H1 (cell line): ENCODE measurements at regions not wholly inside any gene's neighbourhood (a gene's known extent, or its start where the extent isn't known, plus 50 kb on each side); places are given as distances from the start of the nearest gene placed in this dataset.

ENCODE experiments used
- CTCF ChIA-PET: fragments of 300-600 bp; sonication (Branson Sonifier 250); formaldehyde crosslinking; loops from one replicate; lab custom pipeline; 2021; ENCODE audit not compliant: partially characterized antibody; lab: Charles Lee
- POLR2A ChIA-PET: fragments of 300-600 bp; sonication (Branson Sonifier 250); formaldehyde crosslinking; loops from one replicate; lab custom pipeline; 2021; ENCODE audit warnings: inconsistent platforms; ENCODE audit not compliant: partially characterized antibody; lab: Charles Lee
- DNase-seq, 2 experiments: peaks; one replicate each; pipeline versions ENCODE4 v3.0.0 to v3.0.0-alpha.2; 2010 to 2022; ENCODE audit warnings: low spot score in 2 of 2, low read depth in 1 of 2, mixed read lengths in 1 of 2
- FAIRE-seq: peaks from 2 replicates; lab custom pipeline; 2011; peaks lifted over from hg19 to GRCh38; lab: Jason Lieb, UNC
- H2AFZ ChIP-seq: 2 replicates; pipeline ENCODE4 v1.8.1; 2012; ENCODE audit warnings: low read length, inconsistent platforms
- H2AK5ac ChIP-seq: 2 replicates; pipeline ENCODE4 v1.6.1; 2013; ENCODE audit warnings: low read depth, low read length
- H2BK120ac ChIP-seq: replicated peaks from 2 replicates; pipeline ENCODE3; 2013; ENCODE audit warnings: low read depth, low read length, inconsistent platforms
- H2BK12ac ChIP-seq: 2 replicates; pipeline ENCODE4 v1.6.1; 2013; ENCODE audit warnings: low read depth, low read length
- H2BK15ac ChIP-seq: 2 replicates; pipeline ENCODE4 v1.6.1; 2013; ENCODE audit warnings: low read length
- H2BK20ac ChIP-seq: 2 replicates; pipeline ENCODE4 v1.6.1; 2013; ENCODE audit warnings: low read length
- H2BK5ac ChIP-seq: 2 replicates; pipeline ENCODE4 v1.6.1; 2013; ENCODE audit warnings: low read depth, low read length
- H3K14ac ChIP-seq: 2 replicates; pipeline ENCODE4 v1.6.1; 2013; ENCODE audit warnings: inconsistent platforms; ENCODE audit not compliant: insufficient read length
- H3K18ac ChIP-seq: 2 replicates; pipeline ENCODE4 v1.6.1; 2013; ENCODE audit warnings: low read length; ENCODE audit errors: extremely low read depth
- H3K23ac ChIP-seq: 2 replicates; pipeline ENCODE4 v1.6.1; 2013; ENCODE audit warnings: inconsistent platforms; ENCODE audit not compliant: insufficient read length
- H3K23me2 ChIP-seq: 2 replicates; pipeline ENCODE4 v1.6.1; 2013; ENCODE audit warnings: low read depth, low read length
- H3K27ac ChIP-seq: 2 replicates; pipeline ENCODE4 v1.6.1; 2011; ENCODE audit warnings: low read depth, low read length, inconsistent platforms
- H3K27me3 ChIP-seq, 4 experiments: replicated peaks in 1 of 4; 1 replicate in 1 of 4; 2 replicates in 3 of 4; pipeline versions ENCODE4 v1.6.1 to v1.8.1; 2011 to 2013; ENCODE audit warnings: low read length in 3 of 4, mild to moderate bottlenecking in 3 of 4, inconsistent platforms in 2 of 4, mixed read lengths in 2 of 4, moderate library complexity in 1 of 4; ENCODE audit not compliant: control insufficient read depth in 3 of 4, insufficient read depth in 3 of 4; ENCODE audit errors: extremely low read depth in 1 of 4
- H3K36me3 ChIP-seq, 4 experiments: 2 replicates each; pipeline versions ENCODE4 v1.6.1 to v1.8.1; 2011 to 2013; ENCODE audit warnings: mild to moderate bottlenecking in 4 of 4, low read length in 3 of 4, moderate library complexity in 2 of 4, control low read depth in 1 of 4, inconsistent platforms in 1 of 4; ENCODE audit not compliant: insufficient read depth in 4 of 4, control insufficient read depth in 2 of 4
- H3K4ac ChIP-seq: replicated peaks from 2 replicates; pipeline ENCODE3; 2013; ENCODE audit warnings: low read length, low read depth, mixed read lengths, inconsistent platforms; ENCODE audit not compliant: insufficient read length
- H3K4me1 ChIP-seq, 4 experiments: replicated peaks in 1 of 4; 1 replicate in 1 of 4; 2 replicates in 3 of 4; pipeline versions ENCODE4 v1.6.1 to v1.8.1; 2011 to 2013; ENCODE audit warnings: low read length in 3 of 4, inconsistent platforms in 2 of 4, mixed read lengths in 1 of 4; ENCODE audit not compliant: insufficient read depth in 4 of 4, control insufficient read depth in 3 of 4
- H3K4me2 ChIP-seq, 2 experiments: 2 replicates each; pipeline versions ENCODE4 v1.6.1 to v1.8.1; 2011 to 2013; ENCODE audit warnings: low read depth in 2 of 2, low read length in 2 of 2, control low read depth in 1 of 2, inconsistent platforms in 1 of 2, mild to moderate bottlenecking in 1 of 2; ENCODE audit not compliant: insufficient read depth in 1 of 2
- H3K4me3 ChIP-seq, 4 experiments: fragments of 200-600, 300-600 bp in 1 of 4; sonication (generic), shearing (Covaris generic), sonication (Bioruptor Twin) in 1 of 4; 2 replicates each; pipeline versions ENCODE4 v1.5.1 to v1.8.1; 2011 to 2016; ENCODE audit warnings: low read length in 4 of 4, low read depth in 3 of 4, control low read depth in 2 of 4, inconsistent platforms in 2 of 4, mild to moderate bottlenecking in 2 of 4, mixed read lengths in 1 of 4, moderate library complexity in 1 of 4; ENCODE audit not compliant: insufficient read depth in 2 of 4; ENCODE audit errors: extremely low read depth in 1 of 4
- H3K56ac ChIP-seq: replicated peaks from 2 replicates; pipeline ENCODE3; 2013; ENCODE audit warnings: low read depth, mild to moderate bottlenecking, mixed read lengths, low read length, inconsistent platforms; ENCODE audit not compliant: insufficient read length
- H3K79me1 ChIP-seq: 2 replicates; pipeline ENCODE4 v1.6.1; 2013; ENCODE audit warnings: low read depth, low read length, control low read depth
- H3K79me2 ChIP-seq, 2 experiments: 2 replicates each; pipeline versions ENCODE4 v1.6.1 to v1.8.1; 2012 to 2013; ENCODE audit warnings: low read length in 2 of 2, mild to moderate bottlenecking in 2 of 2, inconsistent platforms in 1 of 2; ENCODE audit not compliant: insufficient read depth in 2 of 2, control insufficient read depth in 1 of 2
- H3K9ac ChIP-seq, 4 experiments: replicated peaks in 1 of 4; 1 replicate in 1 of 4; 2 replicates in 3 of 4; pipeline versions ENCODE4 v1.6.1 to v1.8.1; 2011 to 2013; ENCODE audit warnings: low read depth in 3 of 4, low read length in 3 of 4, control low read depth in 2 of 4, mild to moderate bottlenecking in 2 of 4, moderate library complexity in 2 of 4, inconsistent platforms in 1 of 4; ENCODE audit errors: extremely low read depth in 1 of 4
- H3K9me3 ChIP-seq, 2 experiments: 2 replicates each; pipeline versions ENCODE4 v1.6.1 to v1.8.1; 2012 to 2013; ENCODE audit warnings: mild to moderate bottlenecking in 2 of 2, moderate library complexity in 2 of 2, control low read depth in 1 of 2, inconsistent platforms in 1 of 2, low read depth in 1 of 2, low read length in 1 of 2, mixed read lengths in 1 of 2; ENCODE audit not compliant: insufficient read depth in 2 of 2
- H4K20me1 ChIP-seq, 2 experiments: replicated peaks in 1 of 2; 2 replicates each; pipeline versions ENCODE3 to v1.8.1; 2011 to 2013; ENCODE audit warnings: inconsistent platforms in 2 of 2, low read length in 2 of 2, mild to moderate bottlenecking in 1 of 2; ENCODE audit not compliant: insufficient read depth in 2 of 2, control insufficient read depth in 1 of 2
- H4K5ac ChIP-seq: 2 replicates; pipeline ENCODE4 v1.6.1; 2013; ENCODE audit warnings: low read length, low read depth, mixed read lengths, inconsistent platforms; ENCODE audit not compliant: insufficient read length
- H4K8ac ChIP-seq: 2 replicates; pipeline ENCODE4 v1.8.0; 2013; ENCODE audit warnings: mild to moderate bottlenecking, moderate library complexity, low read length, inconsistent platforms; ENCODE audit not compliant: insufficient read depth; ENCODE audit errors: extremely low read depth
- H4K91ac ChIP-seq: replicated peaks from 2 replicates; pipeline ENCODE3; 2013; ENCODE audit warnings: low read length, mixed read lengths, inconsistent platforms; ENCODE audit not compliant: insufficient read length
- EP300 ChIP-seq, 2 experiments: IDR thresholded peaks; 1 replicate in 1 of 2; 2 replicates in 1 of 2; pipeline ENCODE4 v1.6.1; 2011 to 2012; ENCODE audit warnings: low read depth in 2 of 2, low read length in 2 of 2, mild to moderate bottlenecking in 2 of 2, borderline replicate concordance in 1 of 2, inconsistent platforms in 1 of 2, moderate library complexity in 1 of 2
- GABPA ChIP-seq: IDR thresholded peaks from 2 replicates; pipeline ENCODE4 v1.6.1; 2011; ENCODE audit warnings: mild to moderate bottlenecking, low read length, moderate library complexity, borderline replicate concordance; ENCODE audit not compliant: insufficient read depth
- HDAC2 ChIP-seq, 2 experiments: fragments of 300-600 bp in 1 of 2; sonication (generic) in 1 of 2; IDR thresholded peaks; 2 replicates each; pipeline ENCODE4 v1.6.1; 2011 to 2012; ENCODE audit warnings: low read depth in 2 of 2, low read length in 2 of 2, mild to moderate bottlenecking in 2 of 2, moderate library complexity in 2 of 2, borderline replicate concordance in 1 of 2, inconsistent platforms in 1 of 2
- MAFK ChIP-seq: IDR thresholded peaks from 2 replicates; pipeline ENCODE4 v1.6.1; 2012; ENCODE audit warnings: low read depth, mild to moderate bottlenecking, improper control_type of control experiment, low read length
- YY1 ChIP-seq: IDR thresholded peaks from 2 replicates; pipeline ENCODE4 v1.6.1; 2011; ENCODE audit warnings: low read depth, mild to moderate bottlenecking, low read length
- WGBS, 2 experiments: shearing (Covaris generic) in 1 of 2; methylation state at CpG; one replicate each; pipeline versions ENCODE4 v1.1.6 to v1.1.7; 2013 to 2015; ENCODE audit warnings: low lambda C conversion rate in 2 of 2, mixed read lengths in 2 of 2, inconsistent platforms in 1 of 2, low coverage in 1 of 2, missing lambda C conversion rate in 1 of 2; ENCODE audit not compliant: insufficient replicate concordance in 2 of 2, insufficient coverage in 1 of 2, insufficient read length in 1 of 2; ENCODE audit errors: extremely low coverage in 1 of 2, missing lambda C conversion rate in 1 of 2; 5-methylcytosine and 5-hydroxymethylcytosine counted together
- TF ChIP-seq, protein P1 (sequence below), 3 experiments: IDR thresholded peaks; 1 replicate in 2 of 3; 2 replicates in 1 of 3; pipeline versions ENCODE4 v1.5.1 to v1.6.1; 2011; ENCODE audit warnings: low read length in 3 of 3, mild to moderate bottlenecking in 3 of 3, inconsistent platforms in 2 of 3, low read depth in 1 of 3, moderate library complexity in 1 of 3; ENCODE audit not compliant: insufficient read depth in 1 of 3; ENCODE audit errors: control extremely low read depth in 1 of 3
- TF ChIP-seq, protein P2 (sequence below): IDR thresholded peaks from 2 replicates; pipeline ENCODE4 v1.6.1; 2012; ENCODE audit warnings: low read length, inconsistent platforms

DNA sequence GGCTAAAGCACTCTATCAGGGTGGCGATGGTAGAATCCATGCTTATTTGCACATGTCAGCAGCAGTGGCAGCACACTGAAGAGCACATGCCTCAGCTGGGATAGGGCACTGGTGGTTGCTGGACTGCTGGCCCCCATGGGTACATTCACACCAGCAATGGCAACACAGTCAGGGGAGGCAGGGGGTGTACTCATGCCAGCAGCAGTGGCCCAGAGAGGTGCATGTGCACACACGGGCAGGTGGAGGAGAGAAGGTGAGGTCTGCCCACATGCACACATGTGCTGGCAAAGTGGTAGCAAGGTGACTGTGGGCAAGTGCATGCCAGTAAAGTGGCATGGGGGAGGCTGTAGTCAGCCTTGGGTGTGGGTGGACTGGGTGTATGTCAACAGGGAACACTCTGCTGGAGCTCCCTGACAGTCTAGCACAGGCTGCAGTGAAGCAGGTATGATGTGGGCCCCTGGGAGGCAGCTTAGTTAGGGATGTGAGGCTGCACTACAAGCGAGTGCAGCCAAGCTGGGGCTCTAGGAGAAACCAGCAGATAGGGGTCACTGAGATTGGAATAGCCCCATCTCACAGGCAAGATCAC lies 53.9 kb upstream of the NPAP1 start:
- Histone ChIP-seq H3K9me3 (peaks cover 35 to 51% of the 10 kb centered on the region in 2 experiments), H3K4me2 (no peak overlapping the region)
- TF ChIP-seq EP300 (IDR thresholded peaks at IDR 0.05; ENCODE audit: borderline replicate concordance in 1 of 2, low read depth in 2 of 2, low read length in 2 of 2) (no peak), GABPA (no peak), MAFK (no peak), YY1 (no peak), HDAC2 (IDR thresholded peaks at IDR 0.05; ENCODE audit: borderline replicate concordance in 1 of 2, low read depth in 2 of 2, low read length in 2 of 2) (no peak)
- TF ChIP-seq, protein P1, sequence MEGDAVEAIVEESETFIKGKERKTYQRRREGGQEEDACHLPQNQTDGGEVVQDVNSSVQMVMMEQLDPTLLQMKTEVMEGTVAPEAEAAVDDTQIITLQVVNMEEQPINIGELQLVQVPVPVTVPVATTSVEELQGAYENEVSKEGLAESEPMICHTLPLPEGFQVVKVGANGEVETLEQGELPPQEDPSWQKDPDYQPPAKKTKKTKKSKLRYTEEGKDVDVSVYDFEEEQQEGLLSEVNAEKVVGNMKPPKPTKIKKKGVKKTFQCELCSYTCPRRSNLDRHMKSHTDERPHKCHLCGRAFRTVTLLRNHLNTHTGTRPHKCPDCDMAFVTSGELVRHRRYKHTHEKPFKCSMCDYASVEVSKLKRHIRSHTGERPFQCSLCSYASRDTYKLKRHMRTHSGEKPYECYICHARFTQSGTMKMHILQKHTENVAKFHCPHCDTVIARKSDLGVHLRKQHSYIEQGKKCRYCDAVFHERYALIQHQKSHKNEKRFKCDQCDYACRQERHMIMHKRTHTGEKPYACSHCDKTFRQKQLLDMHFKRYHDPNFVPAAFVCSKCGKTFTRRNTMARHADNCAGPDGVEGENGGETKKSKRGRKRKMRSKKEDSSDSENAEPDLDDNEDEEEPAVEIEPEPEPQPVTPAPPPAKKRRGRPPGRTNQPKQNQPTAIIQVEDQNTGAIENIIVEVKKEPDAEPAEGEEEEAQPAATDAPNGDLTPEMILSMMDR (IDR thresholded peaks at IDR 0.05; ENCODE audit: control extremely low read depth in 1 of 3, insufficient read depth in 1 of 3, low read depth in 1 of 3, low read length in 3 of 3) = no peak
- TF ChIP-seq, protein P2, sequence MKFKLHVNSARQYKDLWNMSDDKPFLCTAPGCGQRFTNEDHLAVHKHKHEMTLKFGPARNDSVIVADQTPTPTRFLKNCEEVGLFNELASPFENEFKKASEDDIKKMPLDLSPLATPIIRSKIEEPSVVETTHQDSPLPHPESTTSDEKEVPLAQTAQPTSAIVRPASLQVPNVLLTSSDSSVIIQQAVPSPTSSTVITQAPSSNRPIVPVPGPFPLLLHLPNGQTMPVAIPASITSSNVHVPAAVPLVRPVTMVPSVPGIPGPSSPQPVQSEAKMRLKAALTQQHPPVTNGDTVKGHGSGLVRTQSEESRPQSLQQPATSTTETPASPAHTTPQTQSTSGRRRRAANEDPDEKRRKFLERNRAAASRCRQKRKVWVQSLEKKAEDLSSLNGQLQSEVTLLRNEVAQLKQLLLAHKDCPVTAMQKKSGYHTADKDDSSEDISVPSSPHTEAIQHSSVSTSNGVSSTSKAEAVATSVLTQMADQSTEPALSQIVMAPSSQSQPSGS = no peak

More for the DNA sequence above, 53.9 kb upstream of the NPAP1 start:
- FAIRE-seq (no peak), DNase-seq (no peak)
- Histone ChIP-seq H2BK5ac (no peak overlapping the region), H4K20me1 (no peaks in the 10 kb centered on the region), H3K56ac (no peak overlapping the region), H3K36me3 (peaks cover 0 to 7% (median 0%) of the 10 kb centered on the region in 4 experiments; a peak in 1 of 8 replicates), H3K4me3 (no peak overlapping the region), H3K79me1 (no peaks in the 10 kb centered on the region), H3K23me2 (0 out of 2 replicates have a peak, but pooled peaks cover 2% of the 10 kb centered on the region), H2BK20ac (no peak overlapping the region), H3K9ac (no peak overlapping the region), H3K18ac (no peak overlapping the region; the same call in 1 of the 2 replicates), H2AFZ (no peak overlapping the region), H3K4me1 (no peaks in the 10 kb centered on the region), H2BK120ac (no peak overlapping the region), H3K79me2 (no peaks in the 10 kb centered on the region), H4K5ac (no peak overlapping the region), H3K27me3 (no peaks in the 10 kb centered on the region), H4K91ac (no peak overlapping the region), H3K14ac (no peak overlapping the region), H3K27ac (no peak overlapping the region), H2AK5ac (no peak overlapping the region), H2BK12ac (peak overlapping the region; percentile 50; the same call in 1 of the 2 replicates), H3K4ac (no peak overlapping the region), H4K8ac (no peak overlapping the region), H3K23ac (no peak overlapping the region), H2BK15ac (no peak overlapping the region; the same call in 1 of the 2 replicates)
- POLR2A ChIA-PET = no interaction called here
- CTCF ChIA-PET = interaction anchor here (1.7 kb wide), 1 partner anchor 11 kb away, joined by 4 read pairs; no protein-coding TSS in a partner anchor
- 94% methylated on average over 3 of the region's 3 CpGs; no CpG with 5 or more reads in 1 of the 2 experiments for whole genome bisulfite sequencing, 2 experiments
